ENCODE measurements at regions not wholly inside any gene's neighbourhood (a gene's known extent, or its start where the extent isn't known, plus 50 kb on each side); places are given as distances from the start of the nearest gene placed in this dataset.

GRCh38 chr5:4104831-4105597, 509.4 kb downstream of the IRX1 start:
- no peak for DNase-seq (ENCODE audit: extremely low spot score)
- TF ChIP-seq L3MBTL2 (conservative IDR thresholded peaks at IDR 0.05) (no peak), TARDBP (IDR thresholded peaks at IDR 0.05) (no peak), FOXK2 (IDR thresholded peaks at IDR 0.05) (no peak), HDGF (IDR thresholded peaks at IDR 0.05; ENCODE audit: borderline replicate concordance) (no peak), BHLHE40 (IDR thresholded peaks at IDR 0.05; ENCODE audit: borderline replicate concordance) (no peak), SUZ12 (IDR thresholded peaks at IDR 0.05) (no peak), LEF1 (IDR thresholded peaks at IDR 0.05; ENCODE audit: borderline replicate concordance) (no peak), FOXA1 (IDR thresholded peaks at IDR 0.05) (no peak)
- POLR2A ChIA-PET: no interaction called here
- CTCF ChIA-PET: no interaction called here

GRCh38 chr5:4108690-4109089, 513.1 kb downstream of the IRX1 start:
- no peak for TF ChIP-seq HDGF (IDR thresholded peaks at IDR 0.05; ENCODE audit: borderline replicate concordance)
- TF ChIP-seq ZNF384 (IDR thresholded peaks at IDR 0.05): no peak
- TF ChIP-seq FOXM1 (IDR thresholded peaks at IDR 0.05; ENCODE audit: borderline replicate concordance): no peak
- TF ChIP-seq PKNOX1 (IDR thresholded peaks at IDR 0.05): no peak
- no peak for TF ChIP-seq SP1 (IDR thresholded peaks at IDR 0.05)
- no peak for TF ChIP-seq ARNT (IDR thresholded peaks at IDR 0.05)
- no peak for TF ChIP-seq BHLHE40 (IDR thresholded peaks at IDR 0.05; ENCODE audit: borderline replicate concordance)
- TF ChIP-seq FOXA1 (IDR thresholded peaks at IDR 0.05): no peak
- no peak for TF ChIP-seq NFRKB (IDR thresholded peaks at IDR 0.05)
- no peak for TF ChIP-seq TARDBP (IDR thresholded peaks at IDR 0.05)
- TF ChIP-seq FOXK2 (IDR thresholded peaks at IDR 0.05): no peak
- TF ChIP-seq LEF1 (IDR thresholded peaks at IDR 0.05; ENCODE audit: borderline replicate concordance): no peak
- TF ChIP-seq L3MBTL2 (conservative IDR thresholded peaks at IDR 0.05): no peak
- TF ChIP-seq CTBP1 (IDR thresholded peaks at IDR 0.05; ENCODE audit: borderline replicate concordance): no peak
- TF ChIP-seq SUZ12 (IDR thresholded peaks at IDR 0.05): no peak
- no peak for DNase-seq (ENCODE audit: extremely low spot score)
- ChIA-PET POLR2A (no interaction called here), CTCF (no interaction called here)

GRCh38 chr5:4113426-4113825, 517.8 kb downstream of the IRX1 start:
- ChIA-PET CTCF (no interaction called here), POLR2A (no interaction called here)
- no peak for DNase-seq (ENCODE audit: extremely low spot score)
- no peak for TF ChIP-seq CTBP1 (IDR thresholded peaks at IDR 0.05; ENCODE audit: borderline replicate concordance)
- TF ChIP-seq ELF4 (IDR thresholded peaks at IDR 0.05): no peak
- TF ChIP-seq NFRKB (IDR thresholded peaks at IDR 0.05): no peak
- no peak for TF ChIP-seq BHLHE40 (IDR thresholded peaks at IDR 0.05; ENCODE audit: borderline replicate concordance)
- no peak for TF ChIP-seq TARDBP (IDR thresholded peaks at IDR 0.05)
- no peak for TF ChIP-seq L3MBTL2 (conservative IDR thresholded peaks at IDR 0.05)
- no peak for TF ChIP-seq FOXA1 (IDR thresholded peaks at IDR 0.05)
- no peak for TF ChIP-seq HDGF (IDR thresholded peaks at IDR 0.05; ENCODE audit: borderline replicate concordance)
- TF ChIP-seq ZNF384 (IDR thresholded peaks at IDR 0.05): no peak
- TF ChIP-seq SP1 (IDR thresholded peaks at IDR 0.05): no peak
- no peak for TF ChIP-seq ARNT (IDR thresholded peaks at IDR 0.05)
- TF ChIP-seq FOXM1 (IDR thresholded peaks at IDR 0.05; ENCODE audit: borderline replicate concordance): no peak

GRCh38 chr5:4113905-4114304, 518.3 kb downstream of the IRX1 start:
- no peak for TF ChIP-seq ELF4 (IDR thresholded peaks at IDR 0.05)
- TF ChIP-seq CTBP1 (IDR thresholded peaks at IDR 0.05; ENCODE audit: borderline replicate concordance): no peak
- no peak for TF ChIP-seq L3MBTL2 (conservative IDR thresholded peaks at IDR 0.05)
- TF ChIP-seq FOXK2 (IDR thresholded peaks at IDR 0.05): no peak
- no peak for TF ChIP-seq PKNOX1 (IDR thresholded peaks at IDR 0.05)
- TF ChIP-seq BHLHE40 (IDR thresholded peaks at IDR 0.05; ENCODE audit: borderline replicate concordance): no peak
- no peak for TF ChIP-seq TARDBP (IDR thresholded peaks at IDR 0.05)
- no peak for TF ChIP-seq HDGF (IDR thresholded peaks at IDR 0.05; ENCODE audit: borderline replicate concordance)
- TF ChIP-seq FOXM1 (IDR thresholded peaks at IDR 0.05; ENCODE audit: borderline replicate concordance): no peak
- TF ChIP-seq FOXA1 (IDR thresholded peaks at IDR 0.05): no peak
- no peak for TF ChIP-seq LEF1 (IDR thresholded peaks at IDR 0.05; ENCODE audit: borderline replicate concordance)
- TF ChIP-seq SP1 (IDR thresholded peaks at IDR 0.05): no peak
- TF ChIP-seq SUZ12 (IDR thresholded peaks at IDR 0.05): no peak
- TF ChIP-seq ZNF384 (IDR thresholded peaks at IDR 0.05): no peak
- no peak for TF ChIP-seq ARNT (IDR thresholded peaks at IDR 0.05)
- TF ChIP-seq NFRKB (IDR thresholded peaks at IDR 0.05): no peak
- no peak for DNase-seq (ENCODE audit: extremely low spot score)
- CTCF ChIA-PET: no interaction called here
- POLR2A ChIA-PET: no interaction called here

- POLR2A ChIA-PET: no interaction called here
- CTCF ChIA-PET: no interaction called here
- no peak for DNase-seq (ENCODE audit: extremely low spot score)
Observed at GRCh38 chr5:4114452-4114851, 518.8 kb downstream of the IRX1 start.

More at GRCh38 chr5:4114452-4114851, 518.8 kb downstream of the IRX1 start:
- no peak for TF ChIP-seq FOXA1 (IDR thresholded peaks at IDR 0.05)
- no peak for TF ChIP-seq ZNF384 (IDR thresholded peaks at IDR 0.05)
- no peak for TF ChIP-seq HDGF (IDR thresholded peaks at IDR 0.05; ENCODE audit: borderline replicate concordance)
- TF ChIP-seq CTBP1 (IDR thresholded peaks at IDR 0.05; ENCODE audit: borderline replicate concordance): no peak
- TF ChIP-seq FOXK2 (IDR thresholded peaks at IDR 0.05): no peak
- TF ChIP-seq ARNT (IDR thresholded peaks at IDR 0.05): no peak
- no peak for TF ChIP-seq PKNOX1 (IDR thresholded peaks at IDR 0.05)
- no peak for TF ChIP-seq ELF4 (IDR thresholded peaks at IDR 0.05)
- no peak for TF ChIP-seq LEF1 (IDR thresholded peaks at IDR 0.05; ENCODE audit: borderline replicate concordance)
- TF ChIP-seq BHLHE40 (IDR thresholded peaks at IDR 0.05; ENCODE audit: borderline replicate concordance): no peak
- no peak for TF ChIP-seq TARDBP (IDR thresholded peaks at IDR 0.05)
- no peak for TF ChIP-seq SP1 (IDR thresholded peaks at IDR 0.05)
- TF ChIP-seq NFRKB (IDR thresholded peaks at IDR 0.05): no peak
- TF ChIP-seq FOXM1 (IDR thresholded peaks at IDR 0.05; ENCODE audit: borderline replicate concordance): no peak
- TF ChIP-seq SUZ12 (IDR thresholded peaks at IDR 0.05): no peak
- no peak for TF ChIP-seq L3MBTL2 (conservative IDR thresholded peaks at IDR 0.05)

All from HEK293T (cell line).